HEK293T (cell line): ENCODE measurements at regions not wholly inside any gene's neighbourhood (a gene's known extent, or its start where the extent isn't known, plus 50 kb on each side); places are given as distances from the start of the nearest gene placed in this dataset.

Experiments used
- ARNT ChIP-seq: fragments of 450-650 bp; IDR thresholded peaks from 2 replicates; pipeline ENCODE4 v1.6.1; 2017; ENCODE audit warnings: mild to moderate bottlenecking
- BHLHE40 ChIP-seq: fragments of 450-650 bp; IDR thresholded peaks from 2 replicates; pipeline ENCODE4 v1.6.1; 2016; ENCODE audit warnings: mild to moderate bottlenecking, moderate library complexity, borderline replicate concordance
- FOXA1 ChIP-seq: fragments of 450-650 bp; IDR thresholded peaks from 2 replicates; pipeline ENCODE4 v1.6.1; 2016; ENCODE audit warnings: mild to moderate bottlenecking
- FOXM1 ChIP-seq: fragments of 450-650 bp; IDR thresholded peaks from 2 replicates; pipeline ENCODE4 v1.6.1; 2017; ENCODE audit warnings: mild to moderate bottlenecking, borderline replicate concordance
- HDGF ChIP-seq: fragments of 450-650 bp; IDR thresholded peaks from 2 replicates; pipeline ENCODE4 v1.6.1; 2017; ENCODE audit warnings: antibody characterized with exemption, borderline replicate concordance
- L3MBTL2 ChIP-seq: fragments of 450-650 bp; conservative IDR thresholded peaks from 2 replicates; pipeline ENCODE4 v1.6.1; 2016; ENCODE audit warnings: mild to moderate bottlenecking
- NFRKB ChIP-seq: fragments of 450-650 bp; IDR thresholded peaks from 2 replicates; pipeline ENCODE4 v1.6.1; 2016; ENCODE audit warnings: mild to moderate bottlenecking, moderate library complexity
- PKNOX1 ChIP-seq: fragments of 450-650 bp; IDR thresholded peaks from 2 replicates; pipeline ENCODE4 v1.6.1; 2016
- SP1 ChIP-seq: fragments of 450-650 bp; IDR thresholded peaks from 2 replicates; pipeline ENCODE4 v1.6.1; 2017
- SUZ12 ChIP-seq: fragments of 450-650 bp; IDR thresholded peaks from 2 replicates; pipeline ENCODE4 v1.6.1; 2016; ENCODE audit warnings: mild to moderate bottlenecking
- TARDBP ChIP-seq: fragments of 450-650 bp; IDR thresholded peaks from 2 replicates; pipeline ENCODE4 v1.6.1; 2016
- ZNF384 ChIP-seq: fragments of 450-650 bp; IDR thresholded peaks from 2 replicates; pipeline ENCODE4 v1.6.1; 2016

- TF ChIP-seq SUZ12 (no peak), FOXA1 (no peak), L3MBTL2 (no peak), NFRKB (no peak), FOXM1 (no peak), ARNT (no peak), SP1 (no peak), PKNOX1 (no peak), ZNF384 (no peak), TARDBP (no peak), HDGF (no peak), BHLHE40 (no peak)
Observed at GRCh38 chr18:25451077-25451658, 99.2 kb upstream of the ZNF521 start.
